OCI-LY7 (cell line): ENCODE measurements at regions not wholly inside any gene's neighbourhood (a gene's known extent, or its start where the extent isn't known, plus 50 kb on each side); places are given as distances from the start of the nearest gene placed in this dataset.
"Not testable (repeated sequence)": the region's sequence is repeated elsewhere in the genome, so short reads cannot be mapped to it uniquely, and the experiment has no call there.

Experiments
- BruUV-seq: library from RNA; stranded (reverse); fragments of 400-500 nt; replicated peaks from 2 replicates; lab custom pipeline; 2021; lab: Mats Ljungman, UMichigan
- CTCF ChIA-PET: fragments of 300-600 bp; sonication (Branson Sonifier 250); formaldehyde crosslinking; loops from one replicate; lab custom pipeline; 2022; ENCODE audit warnings: antibody characterized with exemption; ENCODE audit not compliant: unreplicated experiment; lab: Charles Lee
- POLR2A ChIA-PET: fragments of 300-600 bp; sonication (Branson Sonifier 250); formaldehyde crosslinking; loops from one replicate; lab custom pipeline; 2022; ENCODE audit warnings: antibody characterized with exemption; lab: Charles Lee
- DNase-seq: peaks from one replicate; pipeline ENCODE4 v3.0.0-alpha.2; 2015; ENCODE audit warnings: low spot score
- H2AFZ ChIP-seq: fragments of 200-600 bp; sonication (generic), shearing (Covaris generic); 2 replicates; pipeline ENCODE4 v1.6.1; 2014; ENCODE audit warnings: mild to moderate bottlenecking, antibody characterized with exemption, low read length, moderate library complexity
- H3K27ac ChIP-seq: fragments of 200-600 bp; sonication (generic); 2 replicates; pipeline ENCODE4 v1.5.1; 2014; ENCODE audit warnings: mixed run types, low read depth, mild to moderate bottlenecking, moderate library complexity, low read length, inconsistent platforms; ENCODE audit not compliant: poor library complexity, severe bottlenecking
- H3K36me3 ChIP-seq: fragments of 200-600 bp; sonication (generic); 2 replicates; pipeline ENCODE4 v1.6.1; 2014; ENCODE audit warnings: mild to moderate bottlenecking, antibody characterized with exemption, low read length, moderate library complexity, mixed read lengths; ENCODE audit not compliant: insufficient read depth
- H3K4me1 ChIP-seq: fragments of 200-600 bp; sonication (generic); 2 replicates; pipeline ENCODE4 v1.5.1; 2014; ENCODE audit warnings: mild to moderate bottlenecking, low read length; ENCODE audit not compliant: insufficient read depth, poor library complexity, severe bottlenecking
- H3K4me2 ChIP-seq: fragments of 200-600 bp; sonication (generic); 2 replicates; pipeline ENCODE4 v1.6.1; 2014; ENCODE audit warnings: mild to moderate bottlenecking, low read length
- H3K4me3 ChIP-seq: fragments of 200-600 bp; sonication (generic); 2 replicates; pipeline ENCODE4 v1.5.1; 2014; ENCODE audit warnings: mild to moderate bottlenecking, low read depth, low read length; ENCODE audit not compliant: poor library complexity, severe bottlenecking
- H3K79me2 ChIP-seq: fragments of 200-600 bp; sonication (generic); 2 replicates; pipeline ENCODE4 v1.6.1; 2016; ENCODE audit warnings: low read depth, mild to moderate bottlenecking, low read length, moderate library complexity, mixed read lengths; ENCODE audit not compliant: insufficient read depth
- H3K9me2 ChIP-seq: fragments of 200-600 bp; sonication (generic); 2 replicates; pipeline ENCODE4 v1.6.1; 2016; ENCODE audit warnings: mild to moderate bottlenecking, low read length, mixed read lengths; ENCODE audit not compliant: insufficient read depth
- H3K9me3 ChIP-seq: fragments of 200-600 bp; sonication (generic); 2 replicates; pipeline ENCODE4 v1.6.1; 2014; ENCODE audit warnings: mild to moderate bottlenecking, mixed run types, low read length, mixed read lengths
- H4K20me1 ChIP-seq: fragments of 200-600 bp; sonication (generic); 2 replicates; pipeline ENCODE4 v1.6.1; 2014; ENCODE audit warnings: mild to moderate bottlenecking, antibody characterized with exemption, low read length, moderate library complexity, mixed read lengths; ENCODE audit not compliant: insufficient read depth
- EZH2phosphoT487 ChIP-seq: fragments of 200-600 bp; sonication (generic); IDR thresholded peaks from 2 replicates; pipeline ENCODE4 v1.6.1; 2018; ENCODE audit warnings: low read depth, borderline replicate concordance, mild to moderate bottlenecking, mixed run types, antibody characterized with exemption, low read length, moderate library complexity, mixed read lengths
- intact Hi-C: fragments of 100-400 bp; cut with micrococcal nuclease; formaldehyde crosslinking; loops from one replicate; pipeline ENCODE4 v1.10.0; 2022; ENCODE audit not compliant: unreplicated experiment
- TF ChIP-seq, protein P1 (sequence below): fragments of 200-600 bp; sonication (generic); conservative IDR thresholded peaks from 2 replicates; pipeline ENCODE4 v1.5.1; 2014; ENCODE audit warnings: mild to moderate bottlenecking, antibody characterized with exemption, low read length, moderate library complexity, mixed read lengths

DNA sequence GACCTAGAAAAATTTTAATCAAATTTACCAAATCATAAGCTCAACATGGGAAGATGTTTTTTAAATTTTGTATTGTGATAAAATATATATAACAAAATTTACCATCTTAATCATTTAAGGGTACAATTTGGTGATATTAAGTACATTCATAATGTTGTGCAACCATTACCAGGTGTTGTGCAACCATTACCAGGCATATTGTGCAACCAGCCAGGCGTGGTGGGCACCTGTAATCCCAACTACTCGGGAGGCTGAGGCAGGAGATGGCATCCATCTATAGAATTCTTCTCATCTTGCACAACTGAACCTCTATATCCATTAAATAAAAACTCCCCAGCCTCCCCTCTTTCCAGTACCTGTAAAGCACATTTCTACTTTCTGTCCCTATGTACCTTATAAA is 124.5 kb upstream of the SLC13A1 start:
- POLR2A ChIA-PET = no interaction called here

DNA sequence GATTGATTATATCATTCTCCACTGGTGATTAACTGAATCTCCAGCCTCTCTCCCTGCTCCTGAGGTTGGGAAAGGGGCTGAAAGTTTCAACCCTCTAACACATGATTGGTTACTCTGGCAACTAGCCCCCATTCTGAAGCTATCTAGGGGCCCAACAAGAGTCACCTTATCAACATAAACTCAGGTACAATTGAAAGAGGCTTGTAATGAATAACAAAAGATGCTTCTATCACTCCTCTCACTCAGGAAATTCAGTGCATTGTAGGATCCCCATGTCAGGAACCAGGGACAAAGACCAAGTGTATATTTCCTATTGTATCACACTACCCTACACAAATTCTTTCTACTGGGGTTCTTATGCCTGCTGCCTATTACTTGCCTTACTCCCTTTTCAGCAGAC is 123.9 kb upstream of the SLC13A1 start:
- Histone ChIP-seq H3K9me2 (no peaks in the 10 kb centered on the region), H3K9me3 (no peaks in the 10 kb centered on the region), H4K20me1 (no peaks in the 10 kb centered on the region), H3K4me3 (no peak overlapping the region), H3K4me1 (no peaks in the 10 kb centered on the region), H2AFZ (no peak overlapping the region), H3K4me2 (no peak overlapping the region), H3K27ac (no peak overlapping the region), H3K79me2 (no peaks in the 10 kb centered on the region), H3K36me3 (no peaks in the 10 kb centered on the region)
- CTCF ChIA-PET = no interaction called here
- intact Hi-C loops = no loop called here
- TF ChIP-seq EZH2phosphoT487 = no peak
- TF ChIP-seq, protein P1, sequence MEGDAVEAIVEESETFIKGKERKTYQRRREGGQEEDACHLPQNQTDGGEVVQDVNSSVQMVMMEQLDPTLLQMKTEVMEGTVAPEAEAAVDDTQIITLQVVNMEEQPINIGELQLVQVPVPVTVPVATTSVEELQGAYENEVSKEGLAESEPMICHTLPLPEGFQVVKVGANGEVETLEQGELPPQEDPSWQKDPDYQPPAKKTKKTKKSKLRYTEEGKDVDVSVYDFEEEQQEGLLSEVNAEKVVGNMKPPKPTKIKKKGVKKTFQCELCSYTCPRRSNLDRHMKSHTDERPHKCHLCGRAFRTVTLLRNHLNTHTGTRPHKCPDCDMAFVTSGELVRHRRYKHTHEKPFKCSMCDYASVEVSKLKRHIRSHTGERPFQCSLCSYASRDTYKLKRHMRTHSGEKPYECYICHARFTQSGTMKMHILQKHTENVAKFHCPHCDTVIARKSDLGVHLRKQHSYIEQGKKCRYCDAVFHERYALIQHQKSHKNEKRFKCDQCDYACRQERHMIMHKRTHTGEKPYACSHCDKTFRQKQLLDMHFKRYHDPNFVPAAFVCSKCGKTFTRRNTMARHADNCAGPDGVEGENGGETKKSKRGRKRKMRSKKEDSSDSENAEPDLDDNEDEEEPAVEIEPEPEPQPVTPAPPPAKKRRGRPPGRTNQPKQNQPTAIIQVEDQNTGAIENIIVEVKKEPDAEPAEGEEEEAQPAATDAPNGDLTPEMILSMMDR = no peak
- DNase-seq = no peak
- BruUV-seq = no TSS peak
- POLR2A ChIA-PET = no interaction called here

More for the DNA sequence above, 124.5 kb upstream of the SLC13A1 start:
- no peaks in the 10 kb centered on the region for H3K9me2 ChIP-seq
- no peaks in the 10 kb centered on the region for H3K4me1 ChIP-seq
- CTCF ChIA-PET = no interaction called here
- no peak for TF ChIP-seq EZH2phosphoT487
- TF ChIP-seq, protein P1 = no peak
- no peak overlapping the region for H3K27ac ChIP-seq
- H3K79me2 ChIP-seq = no peaks in the 10 kb centered on the region
- no peaks in the 10 kb centered on the region for H4K20me1 ChIP-seq
- DNase-seq = no peak
- no peak overlapping the region for H2AFZ ChIP-seq
- intact Hi-C loops = no loop called here
- no TSS peak for BruUV-seq
- H3K4me2 ChIP-seq = no peak overlapping the region
- no peaks in the 10 kb centered on the region for H3K9me3 ChIP-seq
- no peak overlapping the region for H3K4me3 ChIP-seq
- no peaks in the 10 kb centered on the region for H3K36me3 ChIP-seq

DNA sequence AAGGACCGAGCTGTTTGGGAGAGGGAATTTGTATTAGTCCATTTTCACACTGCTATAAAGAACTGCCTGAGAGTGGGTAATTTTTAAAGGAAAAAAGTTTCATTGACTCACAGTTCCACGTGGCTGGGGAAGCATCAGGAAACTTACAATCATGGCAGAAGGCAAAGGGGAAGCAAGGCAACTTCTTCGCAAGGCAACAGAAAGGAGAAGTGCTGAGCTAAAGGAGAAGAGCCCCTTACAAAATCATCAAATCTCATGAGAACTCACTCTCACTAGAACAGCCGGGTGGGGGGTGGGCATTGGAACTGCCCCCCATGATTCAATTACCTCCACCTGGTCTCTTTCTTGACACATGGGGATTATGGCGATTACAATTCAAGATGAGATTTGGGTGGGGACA is 121.8 kb upstream of the SLC13A1 start:
- POLR2A ChIA-PET, H2AFZ ChIP-seq, H3K9me3 ChIP-seq, intact Hi-C loops, H3K4me3 ChIP-seq, H3K4me2 ChIP-seq, H4K20me1 ChIP-seq, DNase-seq, H3K36me3 ChIP-seq, CTCF ChIA-PET, H3K4me1 ChIP-seq, H3K79me2 ChIP-seq, BruUV-seq, H3K27ac ChIP-seq, H3K9me2 ChIP-seq: not testable (repeated sequence)
